H1 (cell line): ENCODE measurements at regions not wholly inside any gene's neighbourhood (a gene's known extent, or its start where the extent isn't known, plus 50 kb on each side); places are given as distances from the start of the nearest gene placed in this dataset.

ENCODE experiments used
- CTCF ChIA-PET: fragments of 300-600 bp; sonication (Branson Sonifier 250); formaldehyde crosslinking; loops from one replicate; lab custom pipeline; 2021; ENCODE audit not compliant: partially characterized antibody; lab: Charles Lee
- POLR2A ChIA-PET: fragments of 300-600 bp; sonication (Branson Sonifier 250); formaldehyde crosslinking; loops from one replicate; lab custom pipeline; 2021; ENCODE audit warnings: inconsistent platforms; ENCODE audit not compliant: partially characterized antibody; lab: Charles Lee
- DNase-seq, 2 experiments: peaks; one replicate each; pipeline versions ENCODE4 v3.0.0 to v3.0.0-alpha.2; 2010 to 2022; ENCODE audit warnings: low spot score in 2 of 2, low read depth in 1 of 2, mixed read lengths in 1 of 2
- FAIRE-seq: peaks from 2 replicates; lab custom pipeline; 2011; peaks lifted over from hg19 to GRCh38; lab: Jason Lieb, UNC
- H2AFZ ChIP-seq: 2 replicates; pipeline ENCODE4 v1.8.1; 2012; ENCODE audit warnings: low read length, inconsistent platforms
- H2AK5ac ChIP-seq: 2 replicates; pipeline ENCODE4 v1.6.1; 2013; ENCODE audit warnings: low read depth, low read length
- H2BK120ac ChIP-seq: replicated peaks from 2 replicates; pipeline ENCODE3; 2013; ENCODE audit warnings: low read depth, low read length, inconsistent platforms
- H2BK12ac ChIP-seq: 2 replicates; pipeline ENCODE4 v1.6.1; 2013; ENCODE audit warnings: low read depth, low read length
- H2BK15ac ChIP-seq: 2 replicates; pipeline ENCODE4 v1.6.1; 2013; ENCODE audit warnings: low read length
- H2BK20ac ChIP-seq: 2 replicates; pipeline ENCODE4 v1.6.1; 2013; ENCODE audit warnings: low read length
- H2BK5ac ChIP-seq: 2 replicates; pipeline ENCODE4 v1.6.1; 2013; ENCODE audit warnings: low read depth, low read length
- H3K14ac ChIP-seq: 2 replicates; pipeline ENCODE4 v1.6.1; 2013; ENCODE audit warnings: inconsistent platforms; ENCODE audit not compliant: insufficient read length
- H3K18ac ChIP-seq: 2 replicates; pipeline ENCODE4 v1.6.1; 2013; ENCODE audit warnings: low read length; ENCODE audit errors: extremely low read depth
- H3K23ac ChIP-seq: 2 replicates; pipeline ENCODE4 v1.6.1; 2013; ENCODE audit warnings: inconsistent platforms; ENCODE audit not compliant: insufficient read length
- H3K23me2 ChIP-seq: 2 replicates; pipeline ENCODE4 v1.6.1; 2013; ENCODE audit warnings: low read depth, low read length
- H3K27ac ChIP-seq: 2 replicates; pipeline ENCODE4 v1.6.1; 2011; ENCODE audit warnings: low read depth, low read length, inconsistent platforms
- H3K27me3 ChIP-seq, 4 experiments: replicated peaks in 1 of 4; 1 replicate in 1 of 4; 2 replicates in 3 of 4; pipeline versions ENCODE4 v1.6.1 to v1.8.1; 2011 to 2013; ENCODE audit warnings: low read length in 3 of 4, mild to moderate bottlenecking in 3 of 4, inconsistent platforms in 2 of 4, mixed read lengths in 2 of 4, moderate library complexity in 1 of 4; ENCODE audit not compliant: control insufficient read depth in 3 of 4, insufficient read depth in 3 of 4; ENCODE audit errors: extremely low read depth in 1 of 4
- H3K36me3 ChIP-seq, 4 experiments: 2 replicates each; pipeline versions ENCODE4 v1.6.1 to v1.8.1; 2011 to 2013; ENCODE audit warnings: mild to moderate bottlenecking in 4 of 4, low read length in 3 of 4, moderate library complexity in 2 of 4, control low read depth in 1 of 4, inconsistent platforms in 1 of 4; ENCODE audit not compliant: insufficient read depth in 4 of 4, control insufficient read depth in 2 of 4
- H3K4ac ChIP-seq: replicated peaks from 2 replicates; pipeline ENCODE3; 2013; ENCODE audit warnings: low read length, low read depth, mixed read lengths, inconsistent platforms; ENCODE audit not compliant: insufficient read length
- H3K4me1 ChIP-seq, 4 experiments: replicated peaks in 1 of 4; 1 replicate in 1 of 4; 2 replicates in 3 of 4; pipeline versions ENCODE4 v1.6.1 to v1.8.1; 2011 to 2013; ENCODE audit warnings: low read length in 3 of 4, inconsistent platforms in 2 of 4, mixed read lengths in 1 of 4; ENCODE audit not compliant: insufficient read depth in 4 of 4, control insufficient read depth in 3 of 4
- H3K4me2 ChIP-seq, 2 experiments: 2 replicates each; pipeline versions ENCODE4 v1.6.1 to v1.8.1; 2011 to 2013; ENCODE audit warnings: low read depth in 2 of 2, low read length in 2 of 2, control low read depth in 1 of 2, inconsistent platforms in 1 of 2, mild to moderate bottlenecking in 1 of 2; ENCODE audit not compliant: insufficient read depth in 1 of 2
- H3K4me3 ChIP-seq, 4 experiments: fragments of 200-600, 300-600 bp in 1 of 4; sonication (generic), shearing (Covaris generic), sonication (Bioruptor Twin) in 1 of 4; 2 replicates each; pipeline versions ENCODE4 v1.5.1 to v1.8.1; 2011 to 2016; ENCODE audit warnings: low read length in 4 of 4, low read depth in 3 of 4, control low read depth in 2 of 4, inconsistent platforms in 2 of 4, mild to moderate bottlenecking in 2 of 4, mixed read lengths in 1 of 4, moderate library complexity in 1 of 4; ENCODE audit not compliant: insufficient read depth in 2 of 4; ENCODE audit errors: extremely low read depth in 1 of 4
- H3K56ac ChIP-seq: replicated peaks from 2 replicates; pipeline ENCODE3; 2013; ENCODE audit warnings: low read depth, mild to moderate bottlenecking, mixed read lengths, low read length, inconsistent platforms; ENCODE audit not compliant: insufficient read length
- H3K79me1 ChIP-seq: 2 replicates; pipeline ENCODE4 v1.6.1; 2013; ENCODE audit warnings: low read depth, low read length, control low read depth
- H3K79me2 ChIP-seq, 2 experiments: 2 replicates each; pipeline versions ENCODE4 v1.6.1 to v1.8.1; 2012 to 2013; ENCODE audit warnings: low read length in 2 of 2, mild to moderate bottlenecking in 2 of 2, inconsistent platforms in 1 of 2; ENCODE audit not compliant: insufficient read depth in 2 of 2, control insufficient read depth in 1 of 2
- H3K9ac ChIP-seq, 4 experiments: replicated peaks in 1 of 4; 1 replicate in 1 of 4; 2 replicates in 3 of 4; pipeline versions ENCODE4 v1.6.1 to v1.8.1; 2011 to 2013; ENCODE audit warnings: low read depth in 3 of 4, low read length in 3 of 4, control low read depth in 2 of 4, mild to moderate bottlenecking in 2 of 4, moderate library complexity in 2 of 4, inconsistent platforms in 1 of 4; ENCODE audit errors: extremely low read depth in 1 of 4
- H3K9me3 ChIP-seq, 2 experiments: 2 replicates each; pipeline versions ENCODE4 v1.6.1 to v1.8.1; 2012 to 2013; ENCODE audit warnings: mild to moderate bottlenecking in 2 of 2, moderate library complexity in 2 of 2, control low read depth in 1 of 2, inconsistent platforms in 1 of 2, low read depth in 1 of 2, low read length in 1 of 2, mixed read lengths in 1 of 2; ENCODE audit not compliant: insufficient read depth in 2 of 2
- H4K20me1 ChIP-seq, 2 experiments: replicated peaks in 1 of 2; 2 replicates each; pipeline versions ENCODE3 to v1.8.1; 2011 to 2013; ENCODE audit warnings: inconsistent platforms in 2 of 2, low read length in 2 of 2, mild to moderate bottlenecking in 1 of 2; ENCODE audit not compliant: insufficient read depth in 2 of 2, control insufficient read depth in 1 of 2
- H4K5ac ChIP-seq: 2 replicates; pipeline ENCODE4 v1.6.1; 2013; ENCODE audit warnings: low read length, low read depth, mixed read lengths, inconsistent platforms; ENCODE audit not compliant: insufficient read length
- H4K8ac ChIP-seq: 2 replicates; pipeline ENCODE4 v1.8.0; 2013; ENCODE audit warnings: mild to moderate bottlenecking, moderate library complexity, low read length, inconsistent platforms; ENCODE audit not compliant: insufficient read depth; ENCODE audit errors: extremely low read depth
- H4K91ac ChIP-seq: replicated peaks from 2 replicates; pipeline ENCODE3; 2013; ENCODE audit warnings: low read length, mixed read lengths, inconsistent platforms; ENCODE audit not compliant: insufficient read length
- HDAC2 ChIP-seq, 2 experiments: fragments of 300-600 bp in 1 of 2; sonication (generic) in 1 of 2; IDR thresholded peaks; 2 replicates each; pipeline ENCODE4 v1.6.1; 2011 to 2012; ENCODE audit warnings: low read depth in 2 of 2, low read length in 2 of 2, mild to moderate bottlenecking in 2 of 2, moderate library complexity in 2 of 2, borderline replicate concordance in 1 of 2, inconsistent platforms in 1 of 2
- RNF2 ChIP-seq: fragments of 200-900, 300-1000 bp; sonication (generic); IDR thresholded peaks from 2 replicates; pipeline ENCODE4 v1.7.1; 2016; ENCODE audit warnings: borderline replicate concordance, low read depth, mild to moderate bottlenecking, antibody characterized with exemption, low read length; ENCODE audit not compliant: poor library complexity, severe bottlenecking; ENCODE audit errors: missing control alignments
- SIRT6 ChIP-seq: IDR thresholded peaks from one replicate; pipeline ENCODE4 v1.7.1; 2012; ENCODE audit warnings: low read length, inconsistent platforms

DNA sequence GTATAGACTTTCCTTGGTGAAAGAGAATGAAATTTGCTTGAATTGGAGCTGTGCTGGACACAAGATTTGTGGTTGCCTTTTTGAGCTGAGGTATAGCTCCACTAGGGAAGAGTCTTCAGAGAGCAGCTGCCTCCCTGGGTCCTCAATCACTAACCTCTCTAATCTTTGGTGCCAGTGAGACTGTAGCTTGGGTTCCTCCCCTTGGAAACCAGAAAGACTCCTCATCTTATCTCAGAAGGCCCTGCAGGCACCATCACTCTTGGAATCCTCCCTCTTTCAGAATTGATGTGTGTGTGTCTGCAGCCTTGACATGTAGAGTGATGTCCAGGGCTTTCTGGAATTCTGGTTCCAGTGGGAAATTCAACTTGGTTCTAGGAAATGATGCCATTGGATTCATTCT lies 426.5 kb downstream of the RPS24 start:
- Histone ChIP-seq H3K9ac (no peak overlapping the region), H3K9me3 (no peaks in the 10 kb centered on the region), H3K79me2 (no peaks in the 10 kb centered on the region), H3K56ac (no peak overlapping the region), H3K18ac (no peak overlapping the region), H4K20me1 (no peaks in the 10 kb centered on the region), H3K23ac (no peak overlapping the region), H3K27me3 (no peaks in the 10 kb centered on the region), H4K8ac (no peak overlapping the region), H4K91ac (no peak overlapping the region), H3K4me1 (peaks cover 0 to 2% (median 1%) of the 10 kb centered on the region in 4 experiments; a peak in 3 of 7 replicates), H3K27ac (no peak overlapping the region), H3K4me3 (no peak overlapping the region), H2AFZ (no peak overlapping the region), H2BK5ac (no peak overlapping the region), H2BK15ac (no peak overlapping the region), H3K79me1 (no peaks in the 10 kb centered on the region), H2BK12ac (no peak overlapping the region), H2BK20ac (no peak overlapping the region), H3K4me2 (no peak overlapping the region), H2BK120ac (no peak overlapping the region), H3K14ac (no peak overlapping the region), H3K23me2 (no peaks in the 10 kb centered on the region), H2AK5ac (no peak overlapping the region), H3K4ac (no peak overlapping the region), H4K5ac (no peak overlapping the region), H3K36me3 (no peaks in the 10 kb centered on the region)
- FAIRE-seq: no peak
- CTCF ChIA-PET: interaction anchor here (1.3 kb wide), 1 partner anchor 22 kb away, joined by 3 read pairs; no protein-coding TSS in a partner anchor
- POLR2A ChIA-PET: no interaction called here
- no peak for DNase-seq
- TF ChIP-seq RNF2: no peak
- TF ChIP-seq HDAC2 (IDR thresholded peaks at IDR 0.05; ENCODE audit: borderline replicate concordance in 1 of 2, low read depth in 2 of 2, low read length in 2 of 2): no peak
- no peak for TF ChIP-seq SIRT6
